ENCODE measurements at regions not wholly inside any gene's neighbourhood (a gene's known extent, or its start where the extent isn't known, plus 50 kb on each side); places are given as distances from the start of the nearest gene placed in this dataset.

DNA sequence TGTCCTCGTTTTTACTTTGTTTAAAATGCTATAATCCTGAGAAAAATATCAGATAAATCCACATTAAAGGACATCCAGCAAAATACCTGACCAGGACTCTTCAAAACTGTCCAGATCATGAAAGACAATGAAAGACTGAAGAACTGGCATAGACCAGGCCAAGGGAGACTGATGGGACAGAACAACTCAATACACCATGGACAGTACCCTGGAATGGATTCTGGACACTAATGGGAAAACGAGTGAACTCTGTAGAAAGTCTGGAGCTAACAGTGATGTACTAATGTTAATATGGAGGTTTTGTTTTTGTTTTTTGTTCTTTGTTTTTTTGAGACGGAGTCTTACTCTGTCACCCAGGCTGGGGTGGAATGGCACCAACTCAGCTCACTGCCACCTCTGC, 461.4 kb downstream of the CD83 start:
- TF ChIP-seq, protein P1, sequence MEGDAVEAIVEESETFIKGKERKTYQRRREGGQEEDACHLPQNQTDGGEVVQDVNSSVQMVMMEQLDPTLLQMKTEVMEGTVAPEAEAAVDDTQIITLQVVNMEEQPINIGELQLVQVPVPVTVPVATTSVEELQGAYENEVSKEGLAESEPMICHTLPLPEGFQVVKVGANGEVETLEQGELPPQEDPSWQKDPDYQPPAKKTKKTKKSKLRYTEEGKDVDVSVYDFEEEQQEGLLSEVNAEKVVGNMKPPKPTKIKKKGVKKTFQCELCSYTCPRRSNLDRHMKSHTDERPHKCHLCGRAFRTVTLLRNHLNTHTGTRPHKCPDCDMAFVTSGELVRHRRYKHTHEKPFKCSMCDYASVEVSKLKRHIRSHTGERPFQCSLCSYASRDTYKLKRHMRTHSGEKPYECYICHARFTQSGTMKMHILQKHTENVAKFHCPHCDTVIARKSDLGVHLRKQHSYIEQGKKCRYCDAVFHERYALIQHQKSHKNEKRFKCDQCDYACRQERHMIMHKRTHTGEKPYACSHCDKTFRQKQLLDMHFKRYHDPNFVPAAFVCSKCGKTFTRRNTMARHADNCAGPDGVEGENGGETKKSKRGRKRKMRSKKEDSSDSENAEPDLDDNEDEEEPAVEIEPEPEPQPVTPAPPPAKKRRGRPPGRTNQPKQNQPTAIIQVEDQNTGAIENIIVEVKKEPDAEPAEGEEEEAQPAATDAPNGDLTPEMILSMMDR (IDR thresholded peaks at IDR 0.05; ENCODE audit: poor library complexity), result no peak
- no peak for TF ChIP-seq EZH2phosphoT487 (IDR thresholded peaks at IDR 0.05; ENCODE audit: low read depth, severe bottlenecking, unreplicated experiment)
